Activated CD4-positive, alpha-beta T cell treated with anti-CD3 and anti-CD28 coated beads, Interleukin-2, amount 10 ng/mL, durations not matched to agents 24 days and 14 days (primary cell): ENCODE measurements at regions not wholly inside any gene's neighbourhood (a gene's known extent, or its start where the extent isn't known, plus 50 kb on each side); places are given as distances from the start of the nearest gene placed in this dataset.
A peak's percentile ranks its signal among the peaks of the same experiment; 100 is the strongest.

Experiments used
- DNase-seq: peaks from one replicate; pipeline ENCODE4 v3.0.0; 2022
- H3K27ac Mint-ChIP-seq: one replicate; pipeline ENCODE4 v1.8.0; 2022; ENCODE audit warnings: mild to moderate bottlenecking, mixed read lengths
- H3K27me3 Mint-ChIP-seq: one replicate; pipeline ENCODE4 v1.8.0; 2022; ENCODE audit warnings: mixed read lengths
- H3K36me3 Mint-ChIP-seq: one replicate; pipeline ENCODE4 v1.8.0; 2022; ENCODE audit warnings: low read depth, mild to moderate bottlenecking, mixed read lengths
- H3K4me1 Mint-ChIP-seq: one replicate; pipeline ENCODE4 v1.8.0; 2021; ENCODE audit warnings: mixed read lengths
- H3K4me3 Mint-ChIP-seq: one replicate; pipeline ENCODE4 v1.8.0; 2022; ENCODE audit warnings: mild to moderate bottlenecking, moderate library complexity, mixed read lengths
- H3K9me3 Mint-ChIP-seq: one replicate; pipeline ENCODE4 v1.8.0; 2021; ENCODE audit warnings: mixed read lengths
- intact Hi-C: fragments of 100-400 bp; cut with micrococcal nuclease; formaldehyde crosslinking; loops from one replicate; pipeline ENCODE4 v1.15.1; 2023

- H3K27me3 Mint-ChIP-seq = peaks cover 51% of the 10 kb centered on the region
Observed at GRCh38 chr2:203585516-203585915, 50.4 kb upstream of the RAPH1 start.

DNA sequence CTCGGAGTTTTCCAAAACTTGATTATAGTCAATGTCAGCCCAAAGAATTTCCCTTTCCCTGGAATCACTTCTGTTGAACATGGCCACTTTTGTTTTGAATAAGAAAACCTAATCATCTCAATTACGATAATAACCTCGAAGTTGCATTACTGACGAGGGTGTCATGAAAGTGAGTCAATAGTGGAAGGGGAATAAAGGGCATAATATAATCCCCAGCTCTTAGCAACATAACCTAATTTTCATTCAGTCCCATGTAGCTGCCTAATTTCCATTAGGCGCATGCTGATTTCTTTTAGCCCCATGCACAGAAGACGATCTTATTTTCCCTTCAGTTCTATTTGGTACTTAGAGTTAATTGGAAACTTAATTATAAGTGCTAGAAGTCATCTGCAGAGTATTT lies 51.1 kb upstream of the RAPH1 start:
- Mint-ChIP-seq H3K36me3 (no peaks in the 10 kb centered on the region), H3K4me1 (peaks cover 12% of the 10 kb centered on the region), H3K4me3 (no peak overlapping the region), H3K27ac (no peak overlapping the region), H3K9me3 (no peaks in the 10 kb centered on the region), H3K27me3 (peaks cover 51% of the 10 kb centered on the region)
- DNase-seq = no peak
- intact Hi-C loops = no loop called here

More at GRCh38 chr2:203585516-203585915, 50.4 kb upstream of the RAPH1 start:
- Mint-ChIP-seq H3K36me3 (no peaks in the 10 kb centered on the region), H3K27ac (no peak overlapping the region), H3K4me1 (peaks cover 11% of the 10 kb centered on the region), H3K4me3 (no peak overlapping the region), H3K9me3 (no peaks in the 10 kb centered on the region)
- intact Hi-C loops = no loop called here
- no peak for DNase-seq

DNA sequence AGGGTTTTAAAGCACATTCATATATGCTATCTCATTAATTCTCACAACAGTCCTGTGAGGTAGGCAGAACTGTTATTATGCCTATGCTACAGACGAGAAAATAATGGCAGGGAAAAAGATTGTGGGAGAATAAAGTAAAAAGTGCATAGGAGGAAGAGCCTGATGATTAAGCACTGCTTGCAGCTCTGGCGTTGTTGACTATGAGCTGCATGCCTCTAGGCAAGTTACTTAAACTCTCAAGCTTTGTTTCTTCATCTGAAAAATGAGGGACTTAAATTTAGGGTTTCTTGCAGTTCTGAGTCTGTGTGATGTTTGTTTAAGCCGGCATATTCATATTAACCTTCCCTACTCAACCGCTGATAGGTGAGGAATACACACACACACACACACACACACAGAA lies 51.6 kb upstream of the RAPH1 start:
- intact Hi-C loops = no loop called here
- no peak overlapping the region for H3K4me3 Mint-ChIP-seq
- no peak overlapping the region for H3K27ac Mint-ChIP-seq
- H3K9me3 Mint-ChIP-seq = no peaks in the 10 kb centered on the region
- H3K4me1 Mint-ChIP-seq = peaks cover 16% of the 10 kb centered on the region
- H3K27me3 Mint-ChIP-seq = peaks cover 54% of the 10 kb centered on the region
- DNase-seq = no peak
- H3K36me3 Mint-ChIP-seq = no peaks in the 10 kb centered on the region

- intact Hi-C loops = no loop called here
- Mint-ChIP-seq H3K36me3 (no peaks in the 10 kb centered on the region), H3K27ac (no peak overlapping the region), H3K4me1 (peaks cover 13% of the 10 kb centered on the region), H3K9me3 (no peaks in the 10 kb centered on the region), H3K4me3 (no peak overlapping the region), H3K27me3 (peaks cover 55% of the 10 kb centered on the region)
- no peak for DNase-seq
Observed at GRCh38 chr2:203590496-203590895, 55.4 kb upstream of the RAPH1 start.

DNA sequence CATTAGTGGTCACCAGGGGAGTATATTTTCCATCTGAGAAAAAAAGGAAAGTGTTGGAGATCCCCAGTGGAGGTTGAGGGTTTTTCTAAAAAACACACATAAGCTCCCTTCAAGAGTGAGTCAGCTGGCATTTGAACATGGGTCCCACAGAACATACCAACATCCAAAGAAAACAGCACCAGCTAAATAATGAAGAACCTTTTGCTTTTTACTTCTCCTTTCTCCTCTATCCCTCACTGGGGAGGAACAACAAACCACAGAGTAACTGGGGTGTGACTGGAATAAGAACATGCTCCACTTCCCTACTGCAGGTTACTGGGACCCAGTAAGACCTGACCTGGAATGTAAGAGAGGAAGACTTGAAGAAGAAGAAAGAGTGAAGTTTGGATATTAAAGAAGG lies 56.5 kb upstream of the RAPH1 start:
- peaks cover 13% of the 10 kb centered on the region for H3K4me1 Mint-ChIP-seq
- DNase-seq = no peak
- peaks cover 51% of the 10 kb centered on the region for H3K27me3 Mint-ChIP-seq
- intact Hi-C loops = no loop called here
- H3K4me3 Mint-ChIP-seq = no peak overlapping the region
- no peaks in the 10 kb centered on the region for H3K9me3 Mint-ChIP-seq
- no peaks in the 10 kb centered on the region for H3K36me3 Mint-ChIP-seq
- H3K27ac Mint-ChIP-seq = no peak overlapping the region

DNA sequence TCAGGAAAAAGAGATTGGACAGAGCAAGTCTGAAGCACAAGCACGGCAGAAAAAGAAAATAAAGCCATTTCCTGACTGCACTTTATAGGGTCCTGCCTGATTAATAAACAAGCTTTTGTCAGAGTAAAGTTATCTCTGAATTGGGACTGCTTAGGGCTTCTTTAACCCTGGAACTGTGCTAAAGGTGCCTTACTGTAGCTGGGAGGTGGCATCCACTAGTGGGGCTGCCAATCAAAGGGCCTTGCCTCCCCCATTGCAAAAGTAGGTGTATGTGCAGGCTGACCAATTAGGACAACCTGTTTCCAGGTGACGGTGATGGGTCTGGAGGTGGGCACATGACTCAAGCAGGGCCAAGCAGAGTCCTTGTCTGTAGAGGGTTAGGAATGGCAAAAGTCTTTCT lies 57.4 kb upstream of the RAPH1 start:
- Mint-ChIP-seq H3K27me3 (peaks cover 49% of the 10 kb centered on the region), H3K9me3 (no peaks in the 10 kb centered on the region), H3K36me3 (no peaks in the 10 kb centered on the region)

GRCh38 chr2:203594541-203594940 lies 59.4 kb upstream of the RAPH1 start:
- intact Hi-C loops = no loop called here
- H3K9me3 Mint-ChIP-seq = no peaks in the 10 kb centered on the region
- peaks cover 33% of the 10 kb centered on the region for H3K4me1 Mint-ChIP-seq
- no peaks in the 10 kb centered on the region for H3K36me3 Mint-ChIP-seq
- peaks cover 50% of the 10 kb centered on the region for H3K27me3 Mint-ChIP-seq
- H3K27ac Mint-ChIP-seq = no peak overlapping the region
- H3K4me3 Mint-ChIP-seq = no peak overlapping the region
- DNase-seq = no peak

More for the DNA sequence above, 57.4 kb upstream of the RAPH1 start:
- DNase-seq = no peak
- Mint-ChIP-seq H3K27ac (no peak overlapping the region), H3K4me1 (peaks cover 17% of the 10 kb centered on the region), H3K4me3 (no peak overlapping the region)
- intact Hi-C loops = no loop called here

GRCh38 chr2:203596183-203596582 lies 61.1 kb upstream of the RAPH1 start:
- peaks cover 47% of the 10 kb centered on the region for H3K27me3 Mint-ChIP-seq
- no peak overlapping the region for H3K27ac Mint-ChIP-seq
- no peak for DNase-seq
- no peaks in the 10 kb centered on the region for H3K9me3 Mint-ChIP-seq
- H3K4me1 Mint-ChIP-seq = peaks cover 39% of the 10 kb centered on the region
- no peaks in the 10 kb centered on the region for H3K36me3 Mint-ChIP-seq
- intact Hi-C loops = loop anchor here (5.0 kb wide), 5 partner anchors 59 to 511 kb away; partner anchors contain the start of gene RAPH1
- H3K4me3 Mint-ChIP-seq = no peak overlapping the region

- Mint-ChIP-seq H3K27me3 (peaks cover 54% of the 10 kb centered on the region), H3K4me1 (peaks cover 30% of the 10 kb centered on the region), H3K27ac (peak overlapping the region; percentile 21), H3K36me3 (no peaks in the 10 kb centered on the region), H3K9me3 (no peaks in the 10 kb centered on the region), H3K4me3 (no peak overlapping the region)
- peak; percentile 66 for DNase-seq
- intact Hi-C loops = loop anchor here (1.0 to 5.0 kb wide), 7 partner anchors 16 to 508 kb away; partner anchors contain the start of gene RAPH1
Observed at GRCh38 chr2:203599509-203599908, 64.4 kb upstream of the RAPH1 start.

DNA sequence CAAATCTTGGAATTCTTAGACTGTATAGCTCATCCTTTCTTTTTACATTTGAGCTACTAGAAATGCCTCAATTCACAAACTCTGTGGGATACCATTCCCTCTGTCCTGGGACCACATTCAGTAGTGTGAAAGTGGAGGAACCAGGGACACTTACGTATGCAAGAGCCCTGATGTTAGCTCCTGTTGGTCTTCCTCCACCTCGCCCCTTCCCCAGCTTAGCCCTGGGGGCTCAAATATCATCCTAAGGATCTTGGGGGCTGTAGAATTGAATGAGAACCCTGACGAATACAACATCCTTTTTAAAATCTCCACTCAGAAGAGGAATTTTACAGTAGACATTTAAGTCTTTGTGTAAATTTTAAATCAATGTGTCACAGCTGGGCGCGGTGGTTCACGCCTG lies 65.2 kb upstream of the RAPH1 start:
- Mint-ChIP-seq H3K27ac (no peak overlapping the region), H3K36me3 (no peaks in the 10 kb centered on the region), H3K4me3 (no peak overlapping the region), H3K4me1 (peaks cover 27% of the 10 kb centered on the region), H3K27me3 (peaks cover 49% of the 10 kb centered on the region), H3K9me3 (no peaks in the 10 kb centered on the region)
- intact Hi-C loops = no loop called here
- no peak for DNase-seq

DNA sequence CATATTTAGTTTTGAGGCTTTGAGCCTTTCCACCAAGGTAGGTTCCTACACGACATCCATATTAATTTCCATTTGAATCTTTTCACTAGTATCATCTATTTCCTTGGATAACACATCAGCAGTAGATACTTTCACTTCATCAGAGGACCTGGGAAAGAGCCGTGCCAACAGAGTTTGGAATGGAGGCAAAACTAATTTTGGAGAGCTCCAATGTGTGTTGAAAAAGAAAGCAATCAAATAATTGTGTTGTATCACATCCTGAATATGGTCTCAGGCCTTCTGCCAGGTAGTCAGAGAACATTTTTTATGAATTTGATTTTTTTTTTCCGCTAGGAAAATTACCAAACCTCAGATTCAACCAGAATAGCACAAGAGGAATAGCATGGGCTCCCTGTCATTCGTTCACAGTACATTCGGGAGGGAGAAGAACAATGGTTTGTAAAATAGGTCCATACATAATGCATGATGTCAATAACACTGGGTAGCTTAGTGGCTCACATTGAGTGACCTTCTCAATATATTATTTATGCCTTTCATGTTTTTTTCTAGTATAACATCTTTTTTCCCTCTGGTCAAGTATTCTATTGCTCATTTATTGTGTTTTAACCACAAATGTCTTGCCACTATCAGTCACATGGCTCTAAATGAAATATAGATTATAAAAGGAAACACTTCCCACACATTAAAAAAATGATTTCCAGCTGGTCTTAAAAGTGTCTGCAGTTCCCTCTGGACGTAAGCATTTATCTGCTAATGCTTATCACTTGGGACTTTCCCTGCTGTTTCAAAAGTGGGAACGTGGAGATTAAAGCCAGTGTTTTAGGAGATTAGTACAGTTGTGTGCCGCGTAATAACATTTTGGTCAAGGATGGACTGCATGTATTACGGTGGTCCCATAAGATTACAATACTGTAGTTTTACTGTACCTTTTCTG lies 68.6 kb upstream of the RAPH1 start:
- peaks cover 45% of the 10 kb centered on the region for H3K27me3 Mint-ChIP-seq

GRCh38 chr2:203605302-203605701 lies 70.2 kb upstream of the RAPH1 start:
- intact Hi-C loops = no loop called here
- Mint-ChIP-seq H3K9me3 (no peaks in the 10 kb centered on the region), H3K27ac (no peak overlapping the region), H3K36me3 (no peaks in the 10 kb centered on the region), H3K4me3 (no peak overlapping the region), H3K27me3 (peaks cover 42% of the 10 kb centered on the region), H3K4me1 (peaks cover 1% of the 10 kb centered on the region)
- no peak for DNase-seq

More for the DNA sequence above, 68.6 kb upstream of the RAPH1 start:
- Mint-ChIP-seq H3K36me3 (no peaks in the 10 kb centered on the region), H3K9me3 (no peaks in the 10 kb centered on the region), H3K4me3 (no peak overlapping the region), H3K4me1 (peaks cover 15% of the 10 kb centered on the region), H3K27ac (no peak overlapping the region)
- intact Hi-C loops = no loop called here
- no peak for DNase-seq

DNA sequence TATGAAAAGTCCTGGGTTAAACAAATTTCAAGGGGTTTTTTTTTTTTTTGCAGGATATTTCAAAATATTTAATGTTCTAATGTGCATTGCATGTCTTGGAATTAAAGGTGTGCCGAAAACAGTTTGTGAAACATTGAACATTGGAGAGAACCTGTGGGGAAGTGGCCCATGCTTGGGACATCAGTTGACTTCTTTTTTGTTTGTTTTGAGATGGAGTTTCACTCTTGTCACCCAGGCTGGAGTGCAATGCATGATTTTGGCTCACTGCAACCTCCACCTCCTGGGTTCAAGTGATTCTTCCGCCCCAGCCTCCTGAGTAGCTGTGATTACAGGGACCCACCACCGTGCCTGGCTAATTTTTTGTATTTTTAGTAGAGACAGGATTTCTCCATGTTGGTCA lies 71.0 kb upstream of the RAPH1 start:
- H3K4me3 Mint-ChIP-seq = no peak overlapping the region
- no peak overlapping the region for H3K27ac Mint-ChIP-seq
- H3K27me3 Mint-ChIP-seq = peaks cover 39% of the 10 kb centered on the region
- no peak for DNase-seq
- no peaks in the 10 kb centered on the region for H3K4me1 Mint-ChIP-seq
- no peaks in the 10 kb centered on the region for H3K9me3 Mint-ChIP-seq
- H3K36me3 Mint-ChIP-seq = no peaks in the 10 kb centered on the region
- intact Hi-C loops = no loop called here

- Mint-ChIP-seq H3K27ac (no peak overlapping the region), H3K27me3 (peaks cover 16% of the 10 kb centered on the region), H3K4me3 (no peak overlapping the region), H3K4me1 (no peaks in the 10 kb centered on the region), H3K36me3 (no peaks in the 10 kb centered on the region), H3K9me3 (no peaks in the 10 kb centered on the region)
- intact Hi-C loops = no loop called here
- DNase-seq = no peak
Observed at GRCh38 chr2:203610558-203610957, 75.5 kb upstream of the RAPH1 start.
